Choroid plexus epithelial cell (primary cell): ENCODE measurements at regions not wholly inside any gene's neighbourhood (a gene's known extent, or its start where the extent isn't known, plus 50 kb on each side); places are given as distances from the start of the nearest gene placed in this dataset.
A peak's percentile ranks its signal among the peaks of the same experiment; 100 is the strongest.
"Not testable (repeated sequence)": the region's sequence is repeated elsewhere in the genome, so short reads cannot be mapped to it uniquely, and the experiment has no call there.

Experiments used
- DNase-seq: peaks from one replicate; pipeline ENCODE4 v3.0.0-alpha.2; 2010; ENCODE audit warnings: low read depth
- H3K4me3 ChIP-seq: 2 replicates; pipeline ENCODE4 v1.5.1; 2011; ENCODE audit warnings: low read depth, mild to moderate bottlenecking, control low read depth, low read length, moderate library complexity
- TF ChIP-seq, protein P1 (sequence below): conservative IDR thresholded peaks from 2 replicates; pipeline ENCODE4 v1.5.1; 2011; ENCODE audit warnings: low read depth, mild to moderate bottlenecking, control low read depth, inconsistent platforms, low read length, moderate library complexity

DNA sequence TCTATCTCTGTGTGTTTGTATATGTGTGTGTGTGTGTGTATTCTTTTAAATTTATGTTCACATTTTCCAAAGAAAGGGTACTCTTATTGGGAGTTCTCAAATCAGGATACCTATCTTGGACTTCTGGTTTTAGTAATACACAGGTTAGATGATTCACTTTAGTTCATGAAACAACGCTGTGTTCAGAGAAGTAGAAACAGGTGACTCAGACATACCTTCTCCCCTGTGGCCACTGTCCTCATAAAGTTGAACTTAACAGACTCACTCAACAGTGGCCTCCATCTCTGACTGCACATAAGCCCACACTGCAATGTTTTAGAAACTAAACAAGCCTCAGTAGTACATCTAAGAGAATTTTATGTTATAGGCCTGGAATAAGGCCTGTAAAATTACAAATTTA is 566.6 kb upstream of the VRK2 start:
- no peak for DNase-seq
- no peak overlapping the region for H3K4me3 ChIP-seq
- TF ChIP-seq, protein P1, sequence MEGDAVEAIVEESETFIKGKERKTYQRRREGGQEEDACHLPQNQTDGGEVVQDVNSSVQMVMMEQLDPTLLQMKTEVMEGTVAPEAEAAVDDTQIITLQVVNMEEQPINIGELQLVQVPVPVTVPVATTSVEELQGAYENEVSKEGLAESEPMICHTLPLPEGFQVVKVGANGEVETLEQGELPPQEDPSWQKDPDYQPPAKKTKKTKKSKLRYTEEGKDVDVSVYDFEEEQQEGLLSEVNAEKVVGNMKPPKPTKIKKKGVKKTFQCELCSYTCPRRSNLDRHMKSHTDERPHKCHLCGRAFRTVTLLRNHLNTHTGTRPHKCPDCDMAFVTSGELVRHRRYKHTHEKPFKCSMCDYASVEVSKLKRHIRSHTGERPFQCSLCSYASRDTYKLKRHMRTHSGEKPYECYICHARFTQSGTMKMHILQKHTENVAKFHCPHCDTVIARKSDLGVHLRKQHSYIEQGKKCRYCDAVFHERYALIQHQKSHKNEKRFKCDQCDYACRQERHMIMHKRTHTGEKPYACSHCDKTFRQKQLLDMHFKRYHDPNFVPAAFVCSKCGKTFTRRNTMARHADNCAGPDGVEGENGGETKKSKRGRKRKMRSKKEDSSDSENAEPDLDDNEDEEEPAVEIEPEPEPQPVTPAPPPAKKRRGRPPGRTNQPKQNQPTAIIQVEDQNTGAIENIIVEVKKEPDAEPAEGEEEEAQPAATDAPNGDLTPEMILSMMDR: no peak

DNA sequence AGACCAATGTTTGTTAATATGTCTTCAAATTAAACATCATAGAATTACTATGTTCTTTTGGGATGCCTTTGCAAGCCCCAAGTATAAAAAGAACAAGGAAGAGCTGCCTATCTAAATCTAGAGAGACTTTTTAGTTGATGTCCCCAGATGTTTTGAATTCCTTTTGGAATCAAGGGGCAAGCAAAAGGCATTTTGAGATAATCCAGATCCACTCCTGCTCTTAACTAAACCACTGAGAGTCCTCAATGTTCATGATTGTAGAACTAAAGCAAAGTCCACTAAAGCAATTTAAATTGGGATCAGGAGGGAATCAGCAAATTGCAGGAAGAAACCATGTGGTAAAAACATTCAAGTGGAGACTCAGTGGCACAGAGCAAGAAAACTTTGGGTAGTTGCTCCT is 558.5 kb upstream of the VRK2 start:
- no peak overlapping the region for H3K4me3 ChIP-seq
- TF ChIP-seq, protein P1: no peak
- no peak for DNase-seq

DNA sequence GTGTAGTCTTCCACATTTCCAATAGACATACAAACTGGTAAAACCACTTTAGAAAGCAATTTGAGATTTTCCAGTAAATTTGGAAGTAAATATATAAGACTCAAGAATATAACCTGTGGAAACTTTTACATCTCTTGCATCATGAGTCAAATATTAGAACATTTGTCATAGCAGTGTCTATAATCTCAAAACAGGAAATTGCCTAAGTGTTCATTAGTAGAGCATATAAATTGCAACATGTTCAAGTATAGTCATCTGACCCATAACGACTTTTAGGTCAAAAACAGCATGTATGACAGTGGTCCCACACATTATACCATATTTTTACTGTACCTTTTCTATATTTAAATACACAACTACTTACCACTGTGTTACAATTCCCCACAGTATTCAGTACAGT is 555.9 kb upstream of the VRK2 start:
- TF ChIP-seq, protein P1: no peak
- DNase-seq: peak; percentile 42
- no peak overlapping the region for H3K4me3 ChIP-seq

DNA sequence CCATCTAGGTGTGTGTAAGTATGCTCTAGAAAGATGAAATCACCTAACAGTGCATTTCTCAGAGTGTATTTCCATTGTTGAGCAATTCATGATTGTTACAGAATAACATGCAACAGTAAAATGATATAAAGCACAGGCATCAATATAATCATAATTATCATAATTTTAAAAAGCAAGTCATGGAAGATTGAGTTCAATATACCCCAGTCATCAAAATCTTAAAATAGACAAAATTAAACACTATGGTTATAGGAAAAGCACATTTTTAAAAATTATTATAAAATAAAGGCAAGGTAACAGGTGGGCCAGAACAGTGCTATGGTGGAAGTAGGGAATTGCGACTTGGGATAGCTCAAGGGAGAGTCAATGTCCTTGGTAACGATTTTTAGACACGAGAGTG is 555.4 kb upstream of the VRK2 start:
- no peak for DNase-seq
- TF ChIP-seq, protein P1: no peak
- H3K4me3 ChIP-seq: no peak overlapping the region

DNA sequence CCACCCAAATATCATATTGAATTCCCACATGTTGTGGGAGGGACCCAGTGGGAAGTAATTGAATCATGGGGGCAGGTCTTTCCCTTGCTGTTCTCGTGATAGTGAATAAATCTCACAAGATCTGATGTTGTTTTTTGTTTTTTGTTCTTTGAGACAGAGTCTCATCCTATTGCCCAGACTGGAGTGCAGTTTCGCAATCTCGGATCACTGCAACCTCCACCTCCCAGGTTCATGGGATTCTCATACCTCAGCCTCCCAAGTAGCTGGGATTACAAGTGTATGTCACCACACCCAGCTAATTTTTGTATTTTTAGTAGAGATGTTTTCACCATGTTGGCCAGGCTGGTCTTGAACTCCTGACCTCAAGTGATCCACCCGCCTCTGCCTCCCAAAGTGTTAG is 552.6 kb upstream of the VRK2 start:
- not testable (repeated sequence) for DNase-seq, H3K4me3 ChIP-seq

DNA sequence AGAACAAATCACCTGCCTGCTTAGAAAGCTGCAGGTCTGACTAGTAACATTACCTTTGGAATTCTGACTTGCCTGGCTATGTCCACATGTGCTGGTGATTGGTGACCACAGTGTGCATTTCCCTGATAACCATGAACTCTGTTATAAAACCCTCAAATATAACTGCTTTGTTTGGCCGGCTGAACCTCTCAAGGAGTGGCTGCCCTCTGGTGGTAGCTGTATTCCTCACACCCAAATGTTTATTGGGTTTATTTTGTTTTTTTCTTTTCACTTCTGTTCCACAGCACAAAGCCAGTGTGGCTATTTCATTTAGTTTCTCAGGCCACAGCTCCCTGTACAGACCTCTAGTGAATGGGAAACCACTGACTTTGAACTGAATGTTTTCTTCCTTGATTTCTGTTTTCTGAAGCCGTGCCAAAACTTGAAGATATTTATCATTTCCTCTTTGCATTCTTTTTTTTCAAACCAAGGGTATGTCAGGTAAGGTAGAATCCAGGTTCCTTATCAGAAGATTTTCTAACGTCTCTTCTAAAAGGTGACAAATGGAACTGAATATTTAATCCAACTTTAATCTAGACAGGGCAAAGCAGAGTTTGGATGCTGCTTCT is 549.0 kb upstream of the VRK2 start:
- DNase-seq: peak; percentile 75
- H3K4me3 ChIP-seq: no peak overlapping the region
- TF ChIP-seq, protein P1: peak; percentile 93

DNA sequence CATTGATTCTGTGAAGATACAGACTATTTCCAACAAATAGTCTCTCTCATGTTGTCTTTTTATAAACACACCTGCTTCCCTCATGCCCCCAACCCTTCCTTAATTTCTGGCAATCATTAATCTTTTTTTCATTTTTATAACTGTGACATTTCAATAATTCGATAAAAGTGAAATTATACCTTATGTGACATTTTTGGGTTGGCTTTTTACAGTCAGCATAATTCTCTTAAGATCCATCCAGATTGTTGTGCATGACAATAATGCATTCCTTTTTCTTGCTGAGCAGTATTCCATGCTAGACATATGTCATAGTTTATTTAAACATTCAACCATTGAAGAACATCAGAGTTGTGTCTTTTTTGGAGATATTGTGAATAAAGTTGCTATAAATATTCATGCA is 541.8 kb upstream of the VRK2 start:
- no peak overlapping the region for H3K4me3 ChIP-seq
- no peak for DNase-seq
- TF ChIP-seq, protein P1: no peak
